SK-N-MC (cell line): ENCODE measurements at regions not wholly inside any gene's neighbourhood (a gene's known extent, or its start where the extent isn't known, plus 50 kb on each side); places are given as distances from the start of the nearest gene placed in this dataset.

Experiments used
- DNase-seq: peaks from one replicate; pipeline ENCODE4 v3.0.0-alpha.2; 2011; ENCODE audit warnings: low read depth, low spot score
- H3K27ac ChIP-seq: fragments of 200-600 bp; sonication (generic); 2 replicates; pipeline ENCODE4 v1.5.1; 2016; ENCODE audit warnings: mixed run types
- H3K36me3 ChIP-seq: fragments of 200-600 bp; sonication (generic); 2 replicates; pipeline ENCODE4 v1.6.1; 2017; ENCODE audit warnings: antibody characterized with exemption, low read length, mixed read lengths; ENCODE audit not compliant: insufficient read depth
- H3K4me3 ChIP-seq: fragments of 200-600 bp; sonication (generic); 2 replicates; pipeline ENCODE4 v1.5.1; 2016
- H3K9ac ChIP-seq: fragments of 200-600 bp; sonication (generic); 2 replicates; pipeline ENCODE4 v1.8.0; 2017; ENCODE audit warnings: mixed run types, mixed read lengths; ENCODE audit not compliant: insufficient read length
- H3K9me3 ChIP-seq: fragments of 200-600 bp; sonication (generic); 2 replicates; pipeline ENCODE4 v1.6.1; 2017; ENCODE audit warnings: low read depth, mild to moderate bottlenecking, antibody characterized with exemption, low read length, moderate library complexity, mixed read lengths
- EZH2 ChIP-seq: fragments of 200-600 bp; sonication (generic); IDR thresholded peaks from one replicate; pipeline ENCODE4 v1.6.1; 2017; ENCODE audit warnings: antibody characterized with exemption
- FOXP2 ChIP-seq: optimal IDR thresholded peaks from 2 replicates; pipeline ENCODE3; 2011; ENCODE audit warnings: mild to moderate bottlenecking, moderate library complexity; ENCODE audit not compliant: insufficient read depth; ENCODE audit errors: extremely low read length, control extremely low read depth
- POLR2AphosphoS5 ChIP-seq: IDR thresholded peaks from 2 replicates; pipeline ENCODE4 v1.6.1; 2012; ENCODE audit warnings: mild to moderate bottlenecking, low read depth, low read length, borderline replicate concordance

GRCh38 chr4:187235456-187236170, 512.0 kb upstream of the FAT1 start:
- no peak overlapping the region for H3K27ac ChIP-seq
- TF ChIP-seq EZH2 (no peak), FOXP2 (no peak), POLR2AphosphoS5 (no peak)
- H3K36me3 ChIP-seq = no peaks in the 10 kb centered on the region
- H3K9me3 ChIP-seq = no peaks in the 10 kb centered on the region
- no peak overlapping the region for H3K4me3 ChIP-seq
- H3K9ac ChIP-seq = no peak overlapping the region
- DNase-seq = no peak

- no peak for DNase-seq
- TF ChIP-seq FOXP2 = no peak
- no peak for TF ChIP-seq EZH2
- no peak for TF ChIP-seq POLR2AphosphoS5
- Histone ChIP-seq H3K36me3 (no peaks in the 10 kb centered on the region), H3K27ac (no peak overlapping the region), H3K9ac (no peak overlapping the region), H3K9me3 (no peaks in the 10 kb centered on the region), H3K4me3 (no peak overlapping the region)
Observed at GRCh38 chr4:187236209-187236890, 512.7 kb upstream of the FAT1 start.

DNA sequence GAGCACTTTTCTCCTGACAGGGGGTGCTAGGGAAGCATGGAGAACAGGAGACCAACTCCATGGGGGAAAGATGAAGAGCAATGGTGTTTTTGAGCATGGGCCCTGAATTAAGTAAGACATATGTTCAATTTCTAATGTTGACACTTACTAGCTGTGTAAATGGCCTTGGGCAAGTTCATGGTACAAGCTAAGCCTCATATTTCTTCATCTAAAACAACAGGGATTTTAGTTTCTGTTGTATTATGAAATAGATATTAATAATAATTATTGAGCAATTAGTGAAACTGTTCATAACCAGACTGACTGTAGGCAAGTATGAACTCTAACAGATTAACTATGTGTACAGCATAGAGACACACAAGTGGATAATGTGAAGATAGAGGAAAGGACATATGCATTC, 515.0 kb upstream of the FAT1 start:
- TF ChIP-seq EZH2 = no peak
- no peak for TF ChIP-seq POLR2AphosphoS5
- no peak for TF ChIP-seq FOXP2
- H3K36me3 ChIP-seq = no peaks in the 10 kb centered on the region

DNA sequence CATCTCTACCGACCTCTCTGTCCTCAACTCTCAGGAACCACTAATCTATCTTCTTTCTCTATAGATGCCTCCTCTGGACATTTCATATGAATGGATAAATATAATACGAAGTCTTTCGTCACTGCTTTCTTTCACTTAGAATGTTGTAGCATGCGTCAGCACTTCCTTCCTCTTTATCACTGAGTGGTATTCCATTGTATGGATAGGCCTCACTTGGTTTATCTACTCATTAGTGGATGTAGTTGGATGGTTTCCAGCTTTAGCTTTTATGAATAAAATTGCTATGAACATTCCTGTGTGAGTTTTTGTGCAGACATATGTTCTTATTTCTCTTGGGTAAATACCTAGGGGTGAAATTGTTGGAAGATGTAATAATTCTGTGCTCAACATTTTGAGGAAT, 528.2 kb upstream of the FAT1 start:
- Histone ChIP-seq H3K9me3 (no peaks in the 10 kb centered on the region), H3K4me3 (no peak overlapping the region), H3K9ac (no peak overlapping the region), H3K27ac (no peak overlapping the region), H3K36me3 (no peaks in the 10 kb centered on the region)
- TF ChIP-seq FOXP2 (no peak), POLR2AphosphoS5 (no peak), EZH2 (no peak)
- DNase-seq = no peak

More for the DNA sequence above, 515.0 kb upstream of the FAT1 start:
- Histone ChIP-seq H3K9me3 (no peaks in the 10 kb centered on the region), H3K27ac (no peak overlapping the region), H3K4me3 (no peak overlapping the region), H3K9ac (no peak overlapping the region)
- no peak for DNase-seq

DNA sequence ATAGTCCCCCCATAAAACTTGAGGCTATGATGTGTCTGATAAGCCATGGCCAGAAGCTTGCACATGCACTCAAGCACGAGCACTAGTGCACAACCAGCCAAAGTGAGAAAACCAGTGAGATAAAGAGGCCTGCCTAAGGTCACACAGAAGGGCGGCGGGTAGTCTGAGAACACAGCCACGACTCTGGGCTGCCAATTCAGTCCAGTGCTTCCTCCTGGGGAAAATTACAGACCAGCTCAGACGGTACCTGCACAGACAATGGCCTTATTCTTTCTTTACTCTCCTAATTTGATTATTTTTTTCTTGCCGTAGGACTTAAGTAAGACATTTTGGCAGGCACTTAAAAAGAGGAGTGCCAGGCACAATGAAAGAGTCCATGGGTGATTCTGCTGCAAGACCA, 533.2 kb upstream of the FAT1 start:
- no peaks in the 10 kb centered on the region for H3K9me3 ChIP-seq
- H3K4me3 ChIP-seq = no peak overlapping the region
- no peaks in the 10 kb centered on the region for H3K36me3 ChIP-seq
- no peak overlapping the region for H3K9ac ChIP-seq
- no peak for DNase-seq
- H3K27ac ChIP-seq = no peak overlapping the region
- TF ChIP-seq EZH2 = no peak
- TF ChIP-seq POLR2AphosphoS5 = no peak
- no peak for TF ChIP-seq FOXP2

DNA sequence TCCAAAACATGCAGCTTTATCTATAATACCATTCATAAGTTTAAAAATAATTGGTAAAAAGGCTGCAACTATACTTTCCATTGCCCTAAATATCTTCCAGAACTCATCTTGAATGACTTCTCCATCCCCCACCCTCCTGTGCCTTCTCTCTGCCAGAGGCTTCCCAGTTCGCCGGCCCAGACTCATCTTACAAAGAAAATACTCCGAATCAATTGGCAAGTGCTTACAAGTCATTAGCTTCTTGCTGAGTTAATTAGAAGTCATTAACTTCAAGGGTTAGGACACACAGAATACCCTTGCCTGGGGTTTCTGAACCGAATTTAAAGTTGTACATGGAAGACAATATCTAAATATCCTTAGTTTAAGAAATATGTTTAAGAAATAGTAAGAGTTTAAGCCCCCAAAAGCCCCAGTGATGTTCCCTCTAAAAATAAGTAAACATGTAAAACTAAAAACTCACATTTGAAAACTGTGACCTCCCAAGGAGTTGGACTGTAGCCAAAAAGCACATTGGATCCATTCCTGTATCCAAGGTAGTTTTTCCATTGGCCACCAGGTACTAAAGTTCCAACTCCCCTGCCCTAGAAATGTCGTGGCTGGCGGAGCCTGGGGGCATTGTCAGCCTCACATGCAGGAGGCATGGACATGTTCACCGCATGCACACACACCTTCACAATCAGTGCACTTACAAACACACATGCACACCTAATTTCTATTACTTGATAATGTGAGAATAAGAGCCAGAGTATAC, 535.2 kb upstream of the FAT1 start:
- H3K4me3 ChIP-seq = no peak overlapping the region
- H3K27ac ChIP-seq = no peak overlapping the region
- TF ChIP-seq EZH2 (no peak), POLR2AphosphoS5 (no peak), FOXP2 (no peak)
- no peak overlapping the region for H3K9ac ChIP-seq
- no peaks in the 10 kb centered on the region for H3K9me3 ChIP-seq
- DNase-seq = no peak
- no peaks in the 10 kb centered on the region for H3K36me3 ChIP-seq

- no peaks in the 10 kb centered on the region for H3K9me3 ChIP-seq
Observed at GRCh38 chr4:187268940-187269339, 545.3 kb upstream of the FAT1 start.

GRCh38 chr4:187270154-187270553, 546.5 kb upstream of the FAT1 start:
- Histone ChIP-seq H3K9me3 (no peaks in the 10 kb centered on the region), H3K36me3 (no peaks in the 10 kb centered on the region), H3K9ac (no peak overlapping the region), H3K27ac (no peak overlapping the region), H3K4me3 (no peak overlapping the region)
- no peak for DNase-seq
- TF ChIP-seq POLR2AphosphoS5 (no peak), EZH2 (no peak), FOXP2 (no peak)

More at GRCh38 chr4:187268940-187269339, 545.3 kb upstream of the FAT1 start:
- DNase-seq = no peak
- Histone ChIP-seq H3K9ac (no peak overlapping the region), H3K36me3 (no peaks in the 10 kb centered on the region), H3K4me3 (no peak overlapping the region), H3K27ac (no peak overlapping the region)
- TF ChIP-seq FOXP2 (no peak), EZH2 (no peak), POLR2AphosphoS5 (no peak)
